GM10248 (cell line): ENCODE measurements at regions not wholly inside any gene's neighbourhood (a gene's known extent, or its start where the extent isn't known, plus 50 kb on each side); places are given as distances from the start of the nearest gene placed in this dataset.

Experiments used
- CTCF ChIA-PET: fragments of 300-600 bp; sonication (Branson Sonifier 250); formaldehyde crosslinking; extraction: SDS; loops from one replicate; lab custom pipeline; 2021; ENCODE audit warnings: antibody characterized with exemption; lab: Yijun Ruan, JAX
- POLR2A ChIA-PET: fragments of 350-650 bp; sonication (Branson Sonifier 250); formaldehyde crosslinking; extraction: SDS; loops from one replicate; lab custom pipeline; 2020; ENCODE audit warnings: antibody characterized with exemption; lab: Yijun Ruan, JAX
- DNase-seq: peaks from one replicate; pipeline ENCODE4 v3.0.0; 2012; ENCODE audit errors: extremely low spot score
- CTCF ChIP-seq: IDR thresholded peaks from 2 replicates; pipeline ENCODE4 v1.5.1; 2012; ENCODE audit warnings: mild to moderate bottlenecking, low read depth; ENCODE audit errors: extremely low read depth, missing control alignments, control extremely low read depth

GRCh38 chr2:129755786-129756185 is 223.7 kb upstream of the RAB6C start:
- ChIA-PET CTCF (no interaction called here), POLR2A (no interaction called here)
- DNase-seq = no peak
- no peak for TF ChIP-seq CTCF

DNA sequence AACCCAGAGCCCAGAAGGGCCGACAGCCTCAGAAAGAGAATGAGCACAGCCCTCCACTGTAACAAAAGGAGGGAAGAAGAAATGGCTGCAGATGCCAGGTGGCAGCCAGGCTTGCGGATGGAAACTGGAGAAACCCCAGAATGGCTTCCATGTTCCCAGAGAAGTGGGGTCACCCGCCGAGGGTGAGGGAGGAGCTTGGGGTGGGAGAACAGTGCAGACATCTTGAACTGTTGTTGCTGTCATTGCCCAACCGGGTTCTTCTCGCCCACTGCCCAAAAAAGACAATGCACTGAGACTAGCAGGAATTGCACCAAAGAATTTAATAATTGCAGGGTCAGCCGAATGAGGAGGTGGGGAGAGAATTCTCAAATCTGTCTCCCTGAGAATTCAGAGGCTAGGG is 223.2 kb upstream of the RAB6C start:
- DNase-seq = no peak
- CTCF ChIA-PET = no interaction called here
- POLR2A ChIA-PET = no interaction called here
- no peak for TF ChIP-seq CTCF

GRCh38 chr2:129757366-129757914 is 222.0 kb upstream of the RAB6C start:
- POLR2A ChIA-PET = no interaction called here
- no peak for TF ChIP-seq CTCF
- CTCF ChIA-PET = no interaction called here
- no peak for DNase-seq

DNA sequence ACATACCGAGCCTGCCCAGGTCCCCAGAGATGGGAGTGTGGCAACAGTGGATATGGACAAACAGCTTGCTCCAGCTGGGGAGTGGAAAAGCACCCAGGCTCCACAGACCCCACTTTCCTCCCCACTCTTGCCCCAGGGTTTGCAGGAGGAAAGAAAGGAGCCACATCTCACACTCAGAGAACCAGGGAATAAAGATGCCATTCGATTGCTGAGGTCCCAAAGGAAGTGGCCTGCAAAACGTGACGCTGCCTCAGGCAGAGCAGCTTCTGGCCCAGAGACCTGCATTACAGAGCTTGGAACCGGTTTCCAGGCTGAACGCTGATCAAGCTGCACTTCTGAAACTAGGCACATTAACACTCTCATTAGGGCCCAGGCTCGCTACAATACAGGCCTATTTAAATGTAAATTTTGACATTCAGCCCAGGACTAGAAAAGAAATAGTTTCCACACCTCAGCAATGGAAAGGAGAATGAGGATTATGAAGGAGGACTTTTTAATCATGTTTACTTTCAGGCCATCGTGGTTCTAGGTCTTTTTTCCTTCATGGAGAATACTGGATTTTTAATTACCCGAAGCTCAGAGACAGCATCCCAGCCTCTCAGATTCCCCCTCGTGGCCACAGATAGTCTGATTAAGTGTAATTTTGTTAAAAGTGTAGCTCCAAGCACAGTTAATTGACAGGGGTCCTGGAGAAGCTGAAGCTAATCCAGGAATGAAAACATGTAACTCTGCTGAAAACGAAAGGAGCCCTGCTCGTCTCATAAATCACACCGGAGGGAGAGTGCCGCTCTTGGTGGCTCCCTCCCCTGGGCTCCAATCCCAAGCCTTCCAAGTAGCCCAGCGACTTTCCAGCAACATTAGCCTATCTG is 221.3 kb upstream of the RAB6C start:
- DNase-seq = no peak
- TF ChIP-seq CTCF = no peak
- ChIA-PET POLR2A (no interaction called here), CTCF (interaction anchor here (1.3 kb wide), 1 partner anchor 10 kb away, joined by 3 read pairs; no protein-coding TSS in a partner anchor)

- CTCF ChIA-PET = interaction anchor here (1.3 kb wide), 1 partner anchor 10 kb away, joined by 3 read pairs; no protein-coding TSS in a partner anchor
- POLR2A ChIA-PET = no interaction called here
- no peak for DNase-seq
Measured at GRCh38 chr2:129758784-129759471, 220.5 kb upstream of the RAB6C start.

More at GRCh38 chr2:129758784-129759471, 220.5 kb upstream of the RAB6C start:
- no peak for TF ChIP-seq CTCF
